Uterus (tissue), 3 donors: ENCODE measurements at regions not wholly inside any gene's neighbourhood (a gene's known extent, or its start where the extent isn't known, plus 50 kb on each side); places are given as distances from the start of the nearest gene placed in this dataset.

ENCODE experiments used
- DNase-seq, 2 donors: peaks; one replicate each; pipeline ENCODE4 v3.0.0-alpha.2; 2019 to 2020
- H3K27ac ChIP-seq, 2 donors: fragments of 200-600 bp; sonication (generic); 1 replicate in 1 of 2; 2 replicates in 1 of 2; pipeline ENCODE4 v1.5.1; 2016 to 2018
- H3K27me3 ChIP-seq, 2 donors: fragments of 200-600 bp; sonication (generic); one replicate each; pipeline ENCODE4 v1.5.1; 2018 to 2019; ENCODE audit warnings: control low read depth in 1 of 2
- H3K36me3 ChIP-seq, 2 donors: fragments of 200-600 bp; sonication (generic); one replicate each; pipeline ENCODE4 v1.5.1; 2019; ENCODE audit warnings: control low read depth in 1 of 2
- H3K4me1 ChIP-seq, 2 donors: fragments of 200-600 bp; sonication (generic); one replicate each; pipeline ENCODE4 v1.5.1; 2018 to 2019; ENCODE audit warnings: control low read depth in 1 of 2
- H3K4me3 ChIP-seq, 2 donors: fragments of 200-600 bp; sonication (generic); 1 replicate in 1 of 2; 2 replicates in 1 of 2; pipeline ENCODE4 v1.5.1; 2018 to 2019; ENCODE audit warnings: mild to moderate bottlenecking in 1 of 2
- H3K9me3 ChIP-seq, 2 donors: fragments of 200-600 bp; sonication (generic); one replicate each; pipeline ENCODE4 v1.5.1; 2019; ENCODE audit warnings: control low read depth in 1 of 2
- CTCF ChIP-seq, 4 experiments: fragments of 200-600 bp in 2 of 4; fragments of 450-650 bp in 2 of 4; sonication (generic) in 2 of 4; IDR thresholded peaks; one replicate each; pipeline ENCODE4 v1.5.1; 2016 to 2019; ENCODE audit warnings: antibody characterized with exemption in 4 of 4, mild to moderate bottlenecking in 2 of 4, moderate library complexity in 1 of 4
- POLR2A ChIP-seq, 2 donors: fragments of 450-650 bp; IDR thresholded peaks; one replicate each; pipeline ENCODE4 v1.6.1; 2016; ENCODE audit warnings: antibody characterized with exemption in 2 of 2, mild to moderate bottlenecking in 1 of 2, moderate library complexity in 1 of 2
- intact Hi-C: fragments of 100-400 bp; cut with DNase I; formaldehyde crosslinking; loops from one replicate; pipeline ENCODE4 v1.15.1; 2023; ENCODE audit warnings: low total_unique reads
- donor health status: DM: yes; HTN: yes; CAD: no.

GRCh38 chr20:2219481-2220006 lies 76.3 kb upstream of the TGM3 start:
- Histone ChIP-seq H3K9me3 (no peaks in the 10 kb centered on the region), H3K4me3 (no peak overlapping the region), H3K27ac (no peak overlapping the region), H3K27me3 (no peaks in the 10 kb centered on the region), H3K4me1 (no peaks in the 10 kb centered on the region), H3K36me3 (no peaks in the 10 kb centered on the region)
- DNase-seq, result no peak
- TF ChIP-seq CTCF (IDR thresholded peaks at IDR 0.05), result no peak
- no peak for TF ChIP-seq POLR2A (IDR thresholded peaks at IDR 0.05)
- intact Hi-C loops, result no loop called here

- no peaks in the 10 kb centered on the region for H3K36me3 ChIP-seq
- H3K27ac ChIP-seq, result no peak overlapping the region
- no peak overlapping the region for H3K4me3 ChIP-seq
- intact Hi-C loops, result no loop called here
- no peak for DNase-seq
- no peaks in the 10 kb centered on the region for H3K9me3 ChIP-seq
- no peaks in the 10 kb centered on the region for H3K4me1 ChIP-seq
- TF ChIP-seq POLR2A (IDR thresholded peaks at IDR 0.05) (no peak), CTCF (IDR thresholded peaks at IDR 0.05) (no peak)
- H3K27me3 ChIP-seq, result no peaks in the 10 kb centered on the region
These were observed 75.5 kb upstream of the TGM3 start for GRCh38 chr20:2220298-2220697.

- TF ChIP-seq CTCF (IDR thresholded peaks at IDR 0.05), result no peak
- no peak for TF ChIP-seq POLR2A (IDR thresholded peaks at IDR 0.05)
- Histone ChIP-seq H3K9me3 (no peaks in the 10 kb centered on the region), H3K4me1 (no peaks in the 10 kb centered on the region), H3K4me3 (no peak overlapping the region), H3K36me3 (no peaks in the 10 kb centered on the region), H3K27me3 (no peaks in the 10 kb centered on the region), H3K27ac (no peak overlapping the region)
- no peak for DNase-seq
- intact Hi-C loops, result no loop called here
These were observed 73.9 kb upstream of the TGM3 start for GRCh38 chr20:2221921-2222320.

- DNase-seq, result no peak
These were observed 72.0 kb upstream of the TGM3 start for GRCh38 chr20:2223558-2224367.

More at GRCh38 chr20:2223558-2224367, 72.0 kb upstream of the TGM3 start:
- H3K27ac ChIP-seq, result no peak overlapping the region
- H3K9me3 ChIP-seq, result no peaks in the 10 kb centered on the region
- H3K27me3 ChIP-seq, result no peaks in the 10 kb centered on the region
- H3K4me3 ChIP-seq, result no peak overlapping the region
- TF ChIP-seq POLR2A (IDR thresholded peaks at IDR 0.05) (no peak), CTCF (IDR thresholded peaks at IDR 0.05) (no peak)
- H3K4me1 ChIP-seq, result no peaks in the 10 kb centered on the region
- intact Hi-C loops, result no loop called here
- no peaks in the 10 kb centered on the region for H3K36me3 ChIP-seq
